ENCODE measurements at regions not wholly inside any gene's neighbourhood (a gene's known extent, or its start where the extent isn't known, plus 50 kb on each side); places are given as distances from the start of the nearest gene placed in this dataset.

GRCh38 chr13:73293913-73294523 lies 235.2 kb downstream of the KLF5 start:
- Mint-ChIP-seq H3K27ac (no peak overlapping the region), H3K36me3 (ENCODE audit: low read depth) (no peaks in the 10 kb centered on the region), H3K4me1 (ENCODE audit: low read depth) (no peaks in the 10 kb centered on the region), H3K9me3 (no peaks in the 10 kb centered on the region), H3K4me3 (no peak overlapping the region), H3K27me3 (no peaks in the 10 kb centered on the region)

DNA sequence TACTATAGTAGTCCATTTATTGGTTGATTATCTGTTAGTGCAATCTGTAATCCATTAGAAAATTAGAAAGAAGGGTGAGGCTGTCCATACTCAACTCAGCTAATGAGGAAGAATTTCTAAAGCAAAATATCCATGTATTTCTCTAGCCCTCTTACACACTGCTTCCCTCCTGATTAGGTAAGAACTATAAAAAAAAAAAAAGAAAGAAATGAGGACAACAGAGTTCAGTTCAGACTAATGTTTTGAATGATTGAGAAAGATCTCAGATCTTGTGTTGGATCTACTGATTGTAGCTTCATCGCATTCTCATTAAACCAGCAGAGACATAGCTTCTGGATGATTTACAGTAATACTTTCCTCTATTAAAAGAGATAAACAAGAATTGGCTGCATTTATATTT lies 233.3 kb downstream of the KLF5 start:
- no peaks in the 10 kb centered on the region for H3K9me3 Mint-ChIP-seq
- no peak overlapping the region for H3K4me3 Mint-ChIP-seq
- no peaks in the 10 kb centered on the region for H3K4me1 Mint-ChIP-seq (ENCODE audit: low read depth)
- H3K27me3 Mint-ChIP-seq = no peaks in the 10 kb centered on the region
- H3K36me3 Mint-ChIP-seq (ENCODE audit: low read depth) = no peaks in the 10 kb centered on the region
- no peak overlapping the region for H3K27ac Mint-ChIP-seq

DNA sequence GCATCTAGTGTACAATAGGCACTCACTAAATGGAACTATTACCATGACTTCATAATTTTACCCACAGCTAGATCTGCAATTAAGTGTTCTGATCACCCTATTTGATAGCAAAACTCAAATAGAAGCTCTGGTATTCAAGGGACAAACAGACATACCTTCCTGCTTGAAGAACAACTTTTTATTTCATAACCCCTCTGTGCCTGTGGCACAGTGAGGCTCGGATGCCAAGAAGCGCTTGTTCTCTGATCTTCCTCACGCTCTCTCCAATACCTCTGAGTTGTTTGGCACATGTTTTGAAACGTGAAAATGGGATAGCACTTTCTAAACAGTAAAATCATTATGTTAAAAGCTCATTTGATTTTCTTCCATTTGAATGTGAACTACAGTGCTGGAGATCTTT lies 232.0 kb downstream of the KLF5 start:
- Mint-ChIP-seq H3K36me3 (ENCODE audit: low read depth) (no peaks in the 10 kb centered on the region), H3K4me1 (ENCODE audit: low read depth) (no peaks in the 10 kb centered on the region), H3K9me3 (peaks cover 4% of the 10 kb centered on the region), H3K27me3 (no peaks in the 10 kb centered on the region), H3K4me3 (no peak overlapping the region), H3K27ac (no peak overlapping the region)

GRCh38 chr13:73288596-73288995 lies 229.8 kb downstream of the KLF5 start:
- Mint-ChIP-seq H3K36me3 (ENCODE audit: low read depth) (no peaks in the 10 kb centered on the region), H3K27ac (no peak overlapping the region), H3K4me1 (ENCODE audit: low read depth) (no peaks in the 10 kb centered on the region), H3K9me3 (peaks cover 4% of the 10 kb centered on the region), H3K27me3 (no peaks in the 10 kb centered on the region), H3K4me3 (no peak overlapping the region)

DNA sequence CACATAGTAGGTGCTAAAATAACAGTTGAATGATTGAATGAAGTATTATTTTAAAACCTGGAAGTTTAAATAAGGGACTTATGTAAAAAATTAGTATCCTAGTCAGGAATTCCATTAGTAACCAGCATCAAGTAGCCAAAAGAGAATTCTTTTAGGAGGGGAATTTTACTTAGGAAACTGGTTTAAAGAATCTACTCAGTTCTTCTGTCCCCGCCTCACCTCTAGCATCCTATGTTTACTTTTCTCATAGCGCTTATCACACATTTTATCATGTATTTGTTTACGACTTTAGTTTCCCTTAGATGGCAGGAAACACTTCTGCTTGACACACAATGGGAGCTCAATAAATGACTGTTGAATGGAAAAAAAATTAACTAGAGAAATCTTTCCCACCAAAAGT lies 229.0 kb downstream of the KLF5 start:
- Mint-ChIP-seq H3K27me3 (no peaks in the 10 kb centered on the region), H3K36me3 (ENCODE audit: low read depth) (no peaks in the 10 kb centered on the region), H3K4me3 (no peak overlapping the region), H3K27ac (no peak overlapping the region), H3K9me3 (peaks cover 4% of the 10 kb centered on the region), H3K4me1 (ENCODE audit: low read depth) (no peaks in the 10 kb centered on the region)

DNA sequence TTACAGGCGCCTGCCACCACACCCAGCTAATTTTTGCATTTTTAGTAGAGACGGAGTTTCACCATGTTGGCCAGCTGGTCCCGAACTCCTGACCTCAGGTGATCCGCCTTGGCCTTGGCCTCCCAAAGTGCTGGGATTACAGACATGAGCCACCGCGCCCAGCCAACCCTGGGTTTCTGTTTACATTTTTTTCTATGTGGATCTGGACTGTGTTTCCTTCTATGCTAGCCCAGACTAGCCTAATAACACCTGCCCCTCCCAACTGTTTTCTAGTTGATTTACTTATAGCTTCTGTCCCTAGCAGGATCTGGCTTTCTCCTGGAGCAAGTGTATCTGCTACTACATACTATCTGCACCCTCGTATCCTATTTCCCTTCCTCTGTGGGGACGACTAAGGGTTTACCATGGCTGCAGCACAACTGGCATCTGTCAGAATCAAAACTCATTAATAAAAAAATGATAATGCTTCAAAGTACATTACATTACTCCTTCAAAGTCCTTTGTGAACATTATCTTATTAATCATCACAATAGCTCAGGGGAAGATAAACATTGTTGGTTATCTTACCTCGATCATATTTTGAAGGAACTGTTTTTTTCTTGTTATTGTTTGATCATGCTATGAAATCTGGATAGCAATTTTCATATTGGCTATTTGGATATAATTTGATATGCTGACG lies 228.3 kb downstream of the KLF5 start:
- no peaks in the 10 kb centered on the region for H3K36me3 Mint-ChIP-seq (ENCODE audit: low read depth)
- H3K9me3 Mint-ChIP-seq = peaks cover 4% of the 10 kb centered on the region
- H3K27me3 Mint-ChIP-seq = no peaks in the 10 kb centered on the region
- no peak overlapping the region for H3K4me3 Mint-ChIP-seq
- no peak overlapping the region for H3K27ac Mint-ChIP-seq
- no peaks in the 10 kb centered on the region for H3K4me1 Mint-ChIP-seq (ENCODE audit: low read depth)

- H3K27ac Mint-ChIP-seq = no peak overlapping the region
- H3K4me1 Mint-ChIP-seq (ENCODE audit: low read depth) = no peaks in the 10 kb centered on the region
These were observed 227.4 kb downstream of the KLF5 start for GRCh38 chr13:73286177-73286576.

DNA sequence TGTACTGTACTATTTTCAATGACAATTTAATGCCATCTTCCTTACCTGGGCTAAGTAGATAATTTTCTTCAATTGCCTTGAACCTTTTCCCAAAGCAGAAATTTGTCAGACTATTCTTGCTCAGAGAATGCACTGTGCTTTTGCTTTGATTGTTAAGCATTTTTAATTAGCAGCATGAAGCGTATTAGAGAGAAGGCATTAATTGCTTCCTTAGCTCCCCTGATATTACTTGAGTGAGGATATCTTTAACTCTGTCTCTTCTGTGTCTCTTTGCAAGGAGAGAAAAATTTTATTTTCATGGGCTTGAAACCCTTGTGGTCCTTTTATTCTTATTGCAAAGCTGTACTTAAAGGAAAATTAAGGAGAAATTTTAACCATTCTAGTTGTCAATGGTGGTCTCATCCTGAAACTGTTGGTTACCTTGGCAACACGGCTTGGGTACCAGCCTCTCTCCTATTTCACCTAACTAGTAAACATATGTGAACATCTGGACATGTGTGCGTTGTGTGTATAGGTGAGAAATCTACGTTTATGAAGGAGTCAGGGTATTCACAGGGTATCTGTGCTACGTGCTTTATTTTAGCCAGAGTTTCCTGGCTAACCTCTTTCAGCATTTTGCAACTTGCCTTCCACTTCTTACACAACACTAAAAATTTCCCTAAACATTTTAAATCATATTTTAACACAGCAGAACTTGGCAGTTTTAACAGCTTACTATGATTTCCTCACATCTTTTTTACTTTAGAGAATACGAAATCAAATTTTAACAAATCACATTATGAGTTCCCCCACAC lies 225.5 kb downstream of the KLF5 start:
- Mint-ChIP-seq H3K27me3 (no peaks in the 10 kb centered on the region), H3K4me3 (no peak overlapping the region), H3K36me3 (ENCODE audit: low read depth) (no peaks in the 10 kb centered on the region)

More at GRCh38 chr13:73286177-73286576, 227.4 kb downstream of the KLF5 start:
- Mint-ChIP-seq H3K36me3 (ENCODE audit: low read depth) (no peaks in the 10 kb centered on the region), H3K4me3 (no peak overlapping the region), H3K9me3 (peaks cover 4% of the 10 kb centered on the region), H3K27me3 (no peaks in the 10 kb centered on the region)

DNA sequence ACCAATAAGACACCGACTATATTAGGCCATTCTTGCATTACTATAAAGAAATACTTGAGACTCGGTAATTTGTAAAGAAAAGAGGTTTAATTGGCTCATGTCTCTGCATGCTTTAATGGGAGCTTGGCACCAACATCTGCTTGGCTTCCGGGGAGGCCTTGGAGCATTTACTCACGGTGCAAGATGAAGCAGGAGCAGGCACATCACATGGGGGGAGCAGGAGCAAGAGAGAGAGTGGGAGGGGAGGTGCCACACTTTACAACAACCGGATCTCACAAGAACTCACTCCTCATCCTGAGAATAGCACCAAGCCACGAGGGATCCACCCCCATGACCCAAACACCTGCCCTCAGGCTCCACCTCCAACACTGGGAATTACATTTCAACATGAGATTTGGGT lies 224.8 kb downstream of the KLF5 start:
- no peak overlapping the region for H3K4me3 Mint-ChIP-seq
- no peak overlapping the region for H3K27ac Mint-ChIP-seq
- H3K4me1 Mint-ChIP-seq (ENCODE audit: low read depth) = no peaks in the 10 kb centered on the region
- H3K36me3 Mint-ChIP-seq (ENCODE audit: low read depth) = no peaks in the 10 kb centered on the region
- peaks cover 8% of the 10 kb centered on the region for H3K9me3 Mint-ChIP-seq
- H3K27me3 Mint-ChIP-seq = no peaks in the 10 kb centered on the region

More for the DNA sequence above, 225.5 kb downstream of the KLF5 start:
- H3K4me1 Mint-ChIP-seq (ENCODE audit: low read depth) = no peaks in the 10 kb centered on the region
- no peak overlapping the region for H3K27ac Mint-ChIP-seq
- peaks cover 8% of the 10 kb centered on the region for H3K9me3 Mint-ChIP-seq

DNA sequence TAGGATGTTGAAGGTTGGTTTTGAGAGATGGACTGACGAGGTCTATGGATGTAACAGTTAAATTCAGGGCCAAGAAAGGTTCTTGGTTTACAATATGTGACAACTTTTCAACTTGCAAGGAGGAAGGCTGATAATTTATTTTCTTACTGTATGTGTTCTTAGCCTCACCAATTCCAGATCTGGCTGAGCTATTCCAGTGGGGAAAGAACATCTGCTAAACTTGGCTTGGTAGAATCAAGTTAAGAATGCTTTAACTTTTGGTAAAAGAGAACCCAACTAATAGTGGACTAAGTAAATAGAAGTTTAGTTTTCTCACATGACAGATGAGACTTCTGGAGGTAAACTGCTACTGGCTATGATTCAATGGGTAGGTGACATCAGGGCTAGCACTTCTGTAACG lies 222.9 kb downstream of the KLF5 start:
- peaks cover 16% of the 10 kb centered on the region for H3K9me3 Mint-ChIP-seq
- H3K27me3 Mint-ChIP-seq = no peaks in the 10 kb centered on the region
- no peak overlapping the region for H3K27ac Mint-ChIP-seq
- H3K36me3 Mint-ChIP-seq (ENCODE audit: low read depth) = no peaks in the 10 kb centered on the region
- no peaks in the 10 kb centered on the region for H3K4me1 Mint-ChIP-seq (ENCODE audit: low read depth)
- H3K4me3 Mint-ChIP-seq = no peak overlapping the region

GRCh38 chr13:73278186-73278585 lies 219.4 kb downstream of the KLF5 start:
- Mint-ChIP-seq H3K4me3 (no peak overlapping the region), H3K36me3 (ENCODE audit: low read depth) (no peaks in the 10 kb centered on the region), H3K9me3 (peaks cover 16% of the 10 kb centered on the region), H3K27me3 (no peaks in the 10 kb centered on the region), H3K27ac (no peak overlapping the region), H3K4me1 (ENCODE audit: low read depth) (peaks cover 6% of the 10 kb centered on the region)

DNA sequence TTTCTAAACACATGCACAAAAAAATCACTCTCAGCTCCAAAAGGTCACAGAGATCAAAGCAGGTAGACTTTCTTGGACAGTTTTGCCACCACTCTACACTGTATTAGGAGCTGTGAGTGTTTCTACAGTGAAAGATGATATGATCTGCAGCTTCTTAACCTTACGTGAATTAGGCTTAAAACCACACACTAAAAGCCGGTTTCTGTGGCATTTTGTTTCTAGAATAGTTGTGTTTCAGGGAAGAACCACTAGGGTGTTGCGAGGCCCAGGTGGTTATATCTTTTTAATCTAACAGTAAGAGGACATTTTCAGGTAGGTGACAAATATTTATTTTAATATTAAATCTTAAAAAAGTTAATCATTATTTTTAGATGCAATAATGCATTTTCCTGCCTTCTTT lies 216.4 kb downstream of the KLF5 start:
- H3K27me3 Mint-ChIP-seq = no peaks in the 10 kb centered on the region
- H3K4me1 Mint-ChIP-seq (ENCODE audit: low read depth) = peaks cover 6% of the 10 kb centered on the region
- peaks cover 19% of the 10 kb centered on the region for H3K9me3 Mint-ChIP-seq
- no peak overlapping the region for H3K27ac Mint-ChIP-seq
- no peak overlapping the region for H3K4me3 Mint-ChIP-seq
- no peaks in the 10 kb centered on the region for H3K36me3 Mint-ChIP-seq (ENCODE audit: low read depth)

DNA sequence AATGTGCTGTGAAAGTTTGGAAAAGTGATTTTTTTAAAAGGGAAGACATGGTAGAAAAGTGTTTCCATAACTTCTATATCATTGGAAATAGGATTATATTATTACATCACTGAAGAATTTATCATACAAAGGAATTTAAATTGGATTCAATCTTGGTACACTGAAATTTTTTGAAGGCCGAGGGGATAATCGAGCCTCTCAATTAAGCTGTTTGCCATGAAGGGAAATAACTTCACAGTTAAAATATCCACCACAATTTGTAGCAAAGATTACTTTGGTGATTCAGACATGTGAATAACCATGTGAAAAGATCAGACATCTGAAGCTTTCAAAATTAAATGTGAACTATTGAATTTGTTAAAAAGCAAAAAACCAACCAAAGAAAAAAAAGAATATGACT lies 215.3 kb downstream of the KLF5 start:
- Mint-ChIP-seq H3K4me3 (no peak overlapping the region), H3K27ac (no peak overlapping the region), H3K36me3 (ENCODE audit: low read depth) (peaks cover 4% of the 10 kb centered on the region), H3K9me3 (peaks cover 21% of the 10 kb centered on the region), H3K4me1 (ENCODE audit: low read depth) (peaks cover 6% of the 10 kb centered on the region), H3K27me3 (no peaks in the 10 kb centered on the region)

DNA sequence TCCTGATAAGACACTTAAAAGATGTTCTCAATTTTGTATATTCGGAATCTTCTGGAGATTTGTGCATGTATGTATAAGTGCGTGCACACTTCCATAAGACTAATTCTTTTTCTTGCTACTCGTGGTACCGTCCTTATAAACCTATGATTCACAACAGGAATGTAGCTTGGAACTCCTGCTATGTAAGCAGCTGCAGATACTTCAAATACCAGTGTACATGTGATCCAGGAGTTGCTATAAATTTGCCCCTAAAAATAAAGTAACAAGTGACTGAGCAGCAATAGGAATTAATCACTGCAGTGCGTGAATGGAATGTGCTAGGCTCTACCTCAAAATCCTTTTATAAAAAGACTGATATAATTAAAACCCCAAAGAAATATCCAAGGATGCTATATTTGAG lies 214.9 kb downstream of the KLF5 start:
- no peak overlapping the region for H3K27ac Mint-ChIP-seq
- peaks cover 6% of the 10 kb centered on the region for H3K4me1 Mint-ChIP-seq (ENCODE audit: low read depth)
- H3K4me3 Mint-ChIP-seq = no peak overlapping the region
- H3K27me3 Mint-ChIP-seq = no peaks in the 10 kb centered on the region
- peaks cover 21% of the 10 kb centered on the region for H3K9me3 Mint-ChIP-seq
- peaks cover 4% of the 10 kb centered on the region for H3K36me3 Mint-ChIP-seq (ENCODE audit: low read depth)

GRCh38 chr13:73273276-73273675 lies 214.5 kb downstream of the KLF5 start:
- H3K9me3 Mint-ChIP-seq = peaks cover 21% of the 10 kb centered on the region
- H3K4me3 Mint-ChIP-seq = no peak overlapping the region
- no peak overlapping the region for H3K27ac Mint-ChIP-seq
- no peaks in the 10 kb centered on the region for H3K27me3 Mint-ChIP-seq
- peaks cover 4% of the 10 kb centered on the region for H3K36me3 Mint-ChIP-seq (ENCODE audit: low read depth)
- H3K4me1 Mint-ChIP-seq (ENCODE audit: low read depth) = peaks cover 6% of the 10 kb centered on the region

All from stimulated activated naive CD8-positive, alpha-beta T cell treated with anti-CD3 and anti-CD28 coated beads, Interleukin-15, Interleukin-2, amounts not matched to agents 100 ng/mL and 50 ng/mL, for 24 hours (primary cell).